ENCODE measurements at regions not wholly inside any gene's neighbourhood (a gene's known extent, or its start where the extent isn't known, plus 50 kb on each side); places are given as distances from the start of the nearest gene placed in this dataset.

GRCh38 chr5:89988998-89989655 is 420.4 kb downstream of the CETN3 start:
- in situ Hi-C loops (cut with HindIII; ENCODE audit: low pct_unique_long_range_greater_than_20kb, low sequenced_read_pairs), result no loop called here
- no peak for DNase-seq (ENCODE audit: low read depth, low spot score)

DNA sequence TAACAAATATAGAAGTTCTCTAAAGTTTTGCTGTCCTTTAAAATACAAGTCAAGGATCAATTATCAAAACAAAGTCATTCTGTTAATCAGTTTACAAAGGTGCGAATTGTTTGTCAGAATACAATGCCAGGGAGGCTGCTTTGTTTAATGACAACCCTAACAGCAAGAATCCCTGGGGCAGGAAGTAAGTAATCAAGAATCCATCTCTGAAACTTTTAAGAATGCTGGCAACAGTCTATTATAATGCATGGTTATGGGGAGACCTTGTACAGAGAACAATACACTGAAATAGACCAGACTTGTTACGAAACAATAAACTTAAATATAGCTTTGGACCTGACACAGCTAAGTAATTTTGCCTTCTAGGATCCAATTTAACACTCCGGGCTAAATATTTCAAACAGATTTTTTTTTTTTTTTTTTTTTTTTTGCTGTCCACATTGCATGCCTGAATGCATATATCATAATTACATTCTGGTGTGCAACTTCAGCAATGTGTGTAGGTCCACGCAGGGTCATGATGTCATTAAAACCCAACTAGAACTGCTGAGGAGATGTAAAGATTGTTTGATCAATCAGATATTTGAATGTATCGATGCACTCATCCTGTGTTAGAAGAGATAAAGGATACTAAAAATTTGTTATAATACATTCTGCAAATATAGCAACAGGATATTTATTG is 421.3 kb downstream of the CETN3 start:
- DNase-seq (ENCODE audit: low read depth, low spot score), result no peak
- in situ Hi-C loops (cut with HindIII; ENCODE audit: low pct_unique_long_range_greater_than_20kb, low sequenced_read_pairs), result no loop called here

- in situ Hi-C loops (cut with HindIII; ENCODE audit: low pct_unique_long_range_greater_than_20kb, low sequenced_read_pairs), result no loop called here
- DNase-seq (ENCODE audit: low read depth, low spot score), result no peak
These were observed 426.3 kb downstream of the CETN3 start for GRCh38 chr5:89983216-89983615.

DNA sequence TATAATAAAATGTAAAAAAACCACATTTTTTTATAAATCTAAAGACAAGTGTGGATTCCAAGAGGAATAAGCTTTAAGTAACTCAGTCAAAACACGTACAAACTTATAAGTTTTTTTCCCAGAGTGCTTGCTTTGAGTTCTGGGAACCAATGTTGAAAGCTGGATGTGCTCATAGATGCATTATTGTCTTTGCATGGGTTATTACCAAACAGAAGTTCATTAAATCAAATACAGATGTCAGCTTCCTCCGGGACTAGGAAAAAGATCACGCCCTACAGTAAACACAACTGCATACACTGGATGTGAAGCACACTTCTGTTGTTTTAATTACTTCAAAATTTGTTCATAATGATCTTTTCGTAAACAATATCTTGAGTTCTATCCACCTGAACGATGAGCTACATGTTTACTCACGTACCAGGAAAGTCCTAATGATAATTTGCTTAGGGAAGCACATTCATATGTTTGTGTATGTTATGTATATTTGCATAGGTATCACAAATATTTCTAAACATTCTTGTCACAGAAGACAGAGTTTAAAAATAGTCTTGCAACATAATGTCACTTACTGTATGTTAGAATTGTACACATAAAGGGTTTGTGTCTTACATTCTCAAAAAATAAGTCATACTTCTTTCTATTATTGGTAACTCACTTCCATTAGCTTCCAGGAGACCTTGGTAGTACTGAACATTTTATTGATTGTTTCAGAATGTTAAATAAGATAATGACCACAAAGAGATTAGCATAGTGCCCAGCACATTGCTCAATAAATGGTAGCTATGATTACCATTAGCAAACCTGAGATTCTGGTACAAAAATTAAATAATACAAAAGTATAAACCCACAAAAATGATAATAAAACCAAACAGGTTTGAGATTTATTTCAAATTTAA is 427.4 kb downstream of the CETN3 start:
- in situ Hi-C loops (cut with HindIII; ENCODE audit: low pct_unique_long_range_greater_than_20kb, low sequenced_read_pairs), result no loop called here
- DNase-seq (ENCODE audit: low read depth, low spot score), result no peak

GRCh38 chr5:89981021-89981420 is 428.5 kb downstream of the CETN3 start:
- in situ Hi-C loops (cut with HindIII; ENCODE audit: low pct_unique_long_range_greater_than_20kb, low sequenced_read_pairs), result no loop called here
- no peak for DNase-seq (ENCODE audit: low read depth, low spot score)

- in situ Hi-C loops (cut with HindIII; ENCODE audit: low pct_unique_long_range_greater_than_20kb, low sequenced_read_pairs), result no loop called here
These were observed 436.0 kb downstream of the CETN3 start for GRCh38 chr5:89973516-89973915.

DNA sequence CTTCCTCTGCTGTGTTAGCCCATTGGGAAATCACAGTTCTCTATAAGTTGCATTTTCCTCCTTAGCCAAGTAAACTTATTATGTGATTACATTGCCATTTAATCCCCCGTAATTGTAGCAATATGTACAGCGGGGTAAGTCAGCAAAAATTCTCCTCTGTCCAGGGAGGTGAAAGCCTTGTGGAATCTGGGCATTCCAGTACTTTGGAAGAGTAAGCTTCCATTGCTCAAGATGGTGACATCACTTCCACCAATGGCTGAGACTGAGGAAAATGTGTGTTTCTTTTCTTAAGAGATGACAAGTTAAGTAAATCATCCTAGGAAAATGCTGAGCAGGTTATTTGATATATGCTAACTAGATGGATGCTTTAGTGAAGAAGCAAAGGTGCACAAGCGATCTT is 436.7 kb downstream of the CETN3 start:
- DNase-seq (ENCODE audit: low read depth, low spot score), result no peak
- in situ Hi-C loops (cut with HindIII; ENCODE audit: low pct_unique_long_range_greater_than_20kb, low sequenced_read_pairs), result no loop called here

More at GRCh38 chr5:89973516-89973915, 436.0 kb downstream of the CETN3 start:
- DNase-seq (ENCODE audit: low read depth, low spot score), result no peak

DNA sequence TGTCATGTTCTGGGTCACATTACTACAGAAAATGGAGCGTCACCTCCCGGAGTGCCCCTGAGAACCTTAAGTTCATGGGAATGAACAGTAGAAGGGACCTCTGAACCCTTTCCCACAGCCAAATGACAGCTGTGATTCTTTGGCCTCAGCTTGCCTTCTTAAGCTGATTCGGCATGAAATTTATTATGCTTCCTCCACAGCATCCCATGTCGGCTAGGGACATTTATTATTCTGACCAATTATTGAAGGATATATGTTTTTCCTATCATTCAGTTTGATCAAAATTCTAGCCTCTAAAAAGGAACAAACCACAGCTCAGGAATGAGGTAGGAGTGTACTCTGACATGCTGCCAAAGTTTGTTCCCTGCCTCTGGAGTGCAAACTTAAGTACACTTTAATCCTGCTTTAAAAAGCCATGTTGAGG is 440.6 kb downstream of the CETN3 start:
- no peak for DNase-seq (ENCODE audit: low read depth, low spot score)
- in situ Hi-C loops (cut with HindIII; ENCODE audit: low pct_unique_long_range_greater_than_20kb, low sequenced_read_pairs), result no loop called here

GRCh38 chr5:89967771-89968444 is 441.6 kb downstream of the CETN3 start:
- no peak for DNase-seq (ENCODE audit: low read depth, low spot score)
- in situ Hi-C loops (cut with HindIII; ENCODE audit: low pct_unique_long_range_greater_than_20kb, low sequenced_read_pairs), result no loop called here

DNA sequence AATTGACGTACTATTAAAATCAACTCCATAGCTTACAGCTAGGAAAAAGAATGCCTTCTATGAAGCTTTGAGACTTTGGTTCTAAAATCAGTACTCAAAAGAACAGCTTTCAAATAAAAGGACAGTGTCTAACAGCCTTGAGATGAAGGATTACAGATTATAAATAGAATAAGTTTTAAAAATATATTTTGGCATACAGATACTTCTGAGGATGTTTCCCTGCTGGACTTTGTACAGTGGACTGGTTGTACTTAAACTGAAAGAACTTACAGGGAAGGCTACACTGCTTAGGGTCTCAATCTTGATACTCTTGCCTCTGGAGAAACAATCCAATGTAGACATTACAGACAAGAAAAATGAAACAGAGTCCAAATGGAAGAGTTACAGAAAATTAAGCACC is 452.7 kb downstream of the CETN3 start:
- in situ Hi-C loops (cut with HindIII; ENCODE audit: low pct_unique_long_range_greater_than_20kb, low sequenced_read_pairs), result no loop called here
- no peak for DNase-seq (ENCODE audit: low read depth, low spot score)

DNA sequence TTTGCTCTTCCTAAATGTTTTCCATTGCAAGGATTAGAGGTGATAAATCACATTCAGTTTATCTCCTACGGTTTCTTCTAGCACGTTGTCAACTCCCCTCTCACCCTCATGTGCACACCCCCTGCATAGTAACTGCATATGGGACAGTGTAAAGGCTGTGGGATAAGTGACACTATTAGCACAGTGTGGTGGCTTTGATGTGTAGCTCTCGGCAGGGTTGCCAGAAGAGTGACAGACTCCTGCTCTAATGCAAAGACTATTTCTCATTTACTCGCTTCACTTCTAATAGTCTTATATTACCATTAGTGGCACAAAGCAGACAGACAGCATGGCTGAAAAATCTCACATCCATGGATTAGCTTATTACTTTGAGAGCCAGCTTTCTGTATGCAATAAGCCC is 454.6 kb downstream of the CETN3 start:
- no peak for DNase-seq (ENCODE audit: low read depth, low spot score)
- in situ Hi-C loops (cut with HindIII; ENCODE audit: low pct_unique_long_range_greater_than_20kb, low sequenced_read_pairs), result no loop called here

DNA sequence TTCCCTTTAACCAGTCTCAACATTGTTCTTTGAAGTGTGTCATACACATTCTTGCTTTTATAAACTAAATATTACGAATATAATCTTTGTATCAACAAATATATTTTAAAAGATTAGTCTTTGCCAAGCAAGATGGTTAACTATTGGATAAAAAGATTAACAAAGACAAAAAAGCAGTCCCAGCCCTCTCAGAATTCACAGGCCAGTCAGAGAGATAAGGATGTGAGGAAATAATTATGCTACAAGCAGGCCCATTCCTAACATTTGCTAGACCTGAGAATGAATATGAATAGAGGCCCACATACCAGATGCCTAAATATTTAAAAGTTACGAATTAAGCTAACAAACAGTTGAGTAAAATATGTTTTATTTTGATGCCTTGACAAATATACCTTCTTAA is 457.7 kb downstream of the CETN3 start:
- in situ Hi-C loops (cut with HindIII; ENCODE audit: low pct_unique_long_range_greater_than_20kb, low sequenced_read_pairs), result no loop called here

GRCh38 chr5:89950234-89950633 is 459.3 kb downstream of the CETN3 start:
- no peak for DNase-seq (ENCODE audit: low read depth, low spot score)
- in situ Hi-C loops (cut with HindIII; ENCODE audit: low pct_unique_long_range_greater_than_20kb, low sequenced_read_pairs), result no loop called here

More for the DNA sequence above, 457.7 kb downstream of the CETN3 start:
- no peak for DNase-seq (ENCODE audit: low read depth, low spot score)

DNA sequence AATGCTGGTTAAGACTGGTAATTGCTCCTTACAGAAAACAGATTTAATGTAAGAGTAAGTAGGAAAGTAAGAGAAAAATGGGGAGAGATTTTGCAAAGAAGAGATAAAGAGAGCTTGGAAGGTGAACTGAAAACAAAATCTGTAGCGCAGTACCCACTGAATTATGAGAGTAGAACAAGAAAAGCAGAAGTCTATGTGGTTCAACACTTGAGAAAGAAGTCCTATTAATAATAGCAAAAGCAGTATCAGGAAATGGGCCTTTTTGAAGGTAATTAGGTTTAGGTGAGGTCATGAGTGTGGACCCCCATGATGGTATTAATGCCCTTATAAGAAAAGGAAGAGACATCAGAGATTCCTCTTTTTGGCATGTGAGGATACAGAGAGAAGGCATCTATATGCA is 460.6 kb downstream of the CETN3 start:
- no peak for DNase-seq (ENCODE audit: low read depth, low spot score)

GRCh38 chr5:89946916-89947315 is 462.6 kb downstream of the CETN3 start:
- in situ Hi-C loops (cut with HindIII; ENCODE audit: low pct_unique_long_range_greater_than_20kb, low sequenced_read_pairs), result no loop called here
- no peak for DNase-seq (ENCODE audit: low read depth, low spot score)

More for the DNA sequence above, 460.6 kb downstream of the CETN3 start:
- in situ Hi-C loops (cut with HindIII; ENCODE audit: low pct_unique_long_range_greater_than_20kb, low sequenced_read_pairs), result no loop called here

- DNase-seq (ENCODE audit: low read depth, low spot score), result no peak
- in situ Hi-C loops (cut with HindIII; ENCODE audit: low pct_unique_long_range_greater_than_20kb, low sequenced_read_pairs), result no loop called here
These were observed 463.0 kb downstream of the CETN3 start for GRCh38 chr5:89946508-89946907.

GRCh38 chr5:89942171-89942570 is 467.4 kb downstream of the CETN3 start:
- DNase-seq (ENCODE audit: low read depth, low spot score), result no peak
- in situ Hi-C loops (cut with HindIII; ENCODE audit: low pct_unique_long_range_greater_than_20kb, low sequenced_read_pairs), result no loop called here

DNA sequence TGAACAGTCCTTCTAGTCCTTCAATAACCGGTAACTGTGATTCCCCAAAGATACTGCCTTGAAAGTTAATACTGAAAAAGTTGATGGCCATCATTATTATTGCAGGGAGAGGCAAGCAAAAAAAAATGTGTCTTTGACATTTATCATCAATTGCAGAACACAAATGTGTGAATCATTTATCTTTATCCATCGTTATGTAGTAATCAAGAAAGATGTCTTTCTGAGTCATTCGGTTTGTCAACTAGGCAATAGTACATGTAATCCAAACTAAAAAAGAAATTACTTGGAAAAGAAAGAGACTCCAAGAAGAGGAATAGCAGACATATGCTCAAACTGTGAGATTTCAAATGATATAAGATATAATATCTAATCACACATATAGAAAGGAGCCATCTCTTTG is 473.0 kb downstream of the CETN3 start:
- in situ Hi-C loops (cut with HindIII; ENCODE audit: low pct_unique_long_range_greater_than_20kb, low sequenced_read_pairs), result no loop called here
- DNase-seq (ENCODE audit: low read depth, low spot score), result no peak

Data from SK-MEL-5 (cell line).